PFSK-1 (cell line): ENCODE measurements at regions not wholly inside any gene's neighbourhood (a gene's known extent, or its start where the extent isn't known, plus 50 kb on each side); places are given as distances from the start of the nearest gene placed in this dataset.

Experiments
- FOXP2 ChIP-seq: optimal IDR thresholded peaks from 2 replicates; pipeline ENCODE3; 2011; ENCODE audit warnings: borderline replicate concordance, control low read depth, inconsistent platforms; ENCODE audit not compliant: insufficient read depth; ENCODE audit errors: extremely low read length, extremely low read depth
- POLR2AphosphoS5 ChIP-seq: IDR thresholded peaks from 2 replicates; pipeline ENCODE4 v1.6.1; 2012; ENCODE audit warnings: low read depth, mild to moderate bottlenecking, control low read depth, low read length, moderate library complexity
- REST ChIP-seq, 2 experiments: IDR thresholded peaks; 2 replicates each; pipeline versions ENCODE4 v1.6.1 to v1.8.0; 2011 to 2012; ENCODE audit warnings: low read depth in 2 of 2, low read length in 2 of 2, control low read depth in 1 of 2, inconsistent platforms in 1 of 2, mild to moderate bottlenecking in 1 of 2, moderate library complexity in 1 of 2; ENCODE audit not compliant: insufficient read depth in 1 of 2
- SIN3A ChIP-seq: IDR thresholded peaks from 2 replicates; pipeline ENCODE4 v1.6.1; 2012; ENCODE audit warnings: mild to moderate bottlenecking, low read length, moderate library complexity, borderline replicate concordance; ENCODE audit not compliant: insufficient read depth
- TAF1 ChIP-seq: IDR thresholded peaks from 2 replicates; pipeline ENCODE4 v1.6.1; 2012; ENCODE audit warnings: low read length, control low read depth, borderline replicate concordance; ENCODE audit not compliant: insufficient read depth

DNA sequence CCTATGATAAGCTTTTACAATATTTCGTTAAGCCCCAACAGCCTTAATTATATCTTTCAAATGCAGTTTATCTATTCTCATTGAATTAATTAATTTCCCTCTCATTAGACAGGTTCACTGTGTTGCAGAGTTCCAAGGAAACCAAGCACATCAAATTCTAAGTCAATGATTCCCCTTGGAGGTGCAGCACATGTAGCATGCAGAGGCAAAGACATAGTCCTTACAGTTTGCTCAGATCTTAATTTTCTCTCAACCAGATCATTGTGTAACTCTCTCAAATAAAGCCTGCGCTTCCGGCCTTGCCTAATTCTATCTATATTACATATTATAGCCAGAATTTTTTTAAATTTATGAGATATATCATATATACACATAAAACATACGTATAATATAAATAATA is 205.4 kb downstream of the GRIA2 start:
- TF ChIP-seq TAF1 = no peak
- no peak for TF ChIP-seq FOXP2
- no peak for TF ChIP-seq POLR2AphosphoS5
- TF ChIP-seq SIN3A = no peak
- TF ChIP-seq REST (IDR thresholded peaks at IDR 0.05; ENCODE audit: insufficient read depth in 1 of 2, low read depth in 2 of 2, low read length in 2 of 2) = no peak
